Testis (tissue), 2 donors: ENCODE measurements at regions not wholly inside any gene's neighbourhood (a gene's known extent, or its start where the extent isn't known, plus 50 kb on each side); places are given as distances from the start of the nearest gene placed in this dataset.
"Not testable (repeated sequence)": the region's sequence is repeated elsewhere in the genome, so short reads cannot be mapped to it uniquely, and the experiment has no call there.

Experiments
- DNase-seq: peaks from one replicate; pipeline ENCODE4 v3.0.0-alpha.2; 2019
- H3K27ac ChIP-seq, 2 donors: fragments of 200-600 bp; sonication (generic); one replicate each; pipeline ENCODE4 v1.5.1; 2019
- H3K27me3 ChIP-seq: fragments of 200-600 bp; sonication (generic); one replicate; pipeline ENCODE4 v1.5.1; 2019
- H3K36me3 ChIP-seq: fragments of 200-600 bp; sonication (generic); one replicate; pipeline ENCODE4 v1.5.1; 2017; ENCODE audit warnings: low read depth; ENCODE audit errors: missing control alignments
- H3K4me1 ChIP-seq: fragments of 200-600 bp; sonication (generic); one replicate; pipeline ENCODE4 v1.5.1; 2019
- H3K4me3 ChIP-seq, 2 donors: fragments of 200-600 bp; sonication (generic); one replicate each; pipeline ENCODE4 v1.5.1; 2017 to 2019
- H3K9me3 ChIP-seq: fragments of 200-600 bp; sonication (generic); one replicate; pipeline ENCODE4 v1.5.1; 2017
- CTCF ChIP-seq, 3 experiments: fragments of 450-650 bp in 2 of 3; fragments of 200-600 bp in 1 of 3; sonication (generic) in 1 of 3; IDR thresholded peaks; one replicate each; pipeline ENCODE4 v1.5.1; 2016 to 2019; ENCODE audit warnings: antibody characterized with exemption in 3 of 3, mild to moderate bottlenecking in 2 of 3, moderate library complexity in 1 of 3
- POLR2A ChIP-seq: fragments of 450-650 bp; IDR thresholded peaks from one replicate; pipeline ENCODE4 v1.6.1; 2017; ENCODE audit warnings: antibody characterized with exemption, mild to moderate bottlenecking, moderate library complexity
- WGBS, 2 donors: methylation state at CpG; one replicate each; pipeline ENCODE4 v1.1.5; 2018; 5-methylcytosine and 5-hydroxymethylcytosine counted together
- intact Hi-C: fragments of 100-400 bp; cut with DNase I; formaldehyde crosslinking; loops from one replicate; pipeline ENCODE4 v1.15.1; 2023; ENCODE audit warnings: low total_unique reads

GRCh38 chr4:77449171-77449570 is 156.4 kb upstream of the CXCL13 start:
- H3K4me1 ChIP-seq, result no peaks in the 10 kb centered on the region
- no peak overlapping the region for H3K27ac ChIP-seq
- H3K36me3 ChIP-seq, result no peaks in the 10 kb centered on the region
- no peak overlapping the region for H3K4me3 ChIP-seq
- 63 to 79% methylated on average over 2 of the region's 2 CpGs for WGBS, 2 donors
- no peaks in the 10 kb centered on the region for H3K9me3 ChIP-seq
- DNase-seq, result no peak
- H3K27me3 ChIP-seq, result no peaks in the 10 kb centered on the region
- intact Hi-C loops, result no loop called here
- TF ChIP-seq POLR2A (no peak), CTCF (IDR thresholded peaks at IDR 0.05) (no peak)

GRCh38 chr4:77450006-77450405 is 155.6 kb upstream of the CXCL13 start:
- 49 to 59% methylated on average over 4 of the region's 4 CpGs for WGBS, 2 donors
- no peak for DNase-seq
- Histone ChIP-seq H3K4me3 (no peak overlapping the region), H3K9me3 (no peaks in the 10 kb centered on the region), H3K36me3 (no peaks in the 10 kb centered on the region), H3K4me1 (no peaks in the 10 kb centered on the region), H3K27ac (no peak overlapping the region), H3K27me3 (no peaks in the 10 kb centered on the region)
- no peak for TF ChIP-seq CTCF (IDR thresholded peaks at IDR 0.05)
- no peak for TF ChIP-seq POLR2A
- intact Hi-C loops, result no loop called here

GRCh38 chr4:77451530-77451929 is 154.1 kb upstream of the CXCL13 start:
- no peaks in the 10 kb centered on the region for H3K36me3 ChIP-seq
- no peak overlapping the region for H3K27ac ChIP-seq
- no peak for DNase-seq
- H3K4me3 ChIP-seq, result no peak overlapping the region
- 56 to 69% methylated on average over 1 of the region's 1 CpG for WGBS, 2 donors
- TF ChIP-seq CTCF (IDR thresholded peaks at IDR 0.05) (no peak), POLR2A (no peak)
- H3K27me3 ChIP-seq, result no peaks in the 10 kb centered on the region
- intact Hi-C loops, result no loop called here
- no peaks in the 10 kb centered on the region for H3K9me3 ChIP-seq
- no peaks in the 10 kb centered on the region for H3K4me1 ChIP-seq

DNA sequence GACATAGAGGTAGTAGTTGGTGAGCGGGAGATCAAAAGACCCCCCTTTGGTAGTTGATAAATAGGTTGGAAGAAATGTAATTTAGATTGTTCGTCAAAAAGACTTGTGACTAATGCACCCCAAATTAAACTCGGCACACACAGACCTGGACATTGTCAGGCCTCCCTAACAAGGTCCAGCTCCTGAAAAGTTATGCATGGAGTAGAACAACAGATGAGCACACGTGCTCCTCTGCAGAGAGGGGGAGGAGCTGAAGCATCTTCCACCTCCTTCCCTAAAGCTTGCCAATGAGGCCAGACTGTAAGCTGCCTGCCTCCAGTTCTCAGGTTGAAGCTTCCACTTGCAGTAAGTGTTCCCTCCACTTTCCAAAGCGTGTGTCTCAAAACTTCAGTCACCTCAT is 153.5 kb upstream of the CXCL13 start:
- H3K4me3 ChIP-seq, H3K36me3 ChIP-seq, intact Hi-C loops, H3K9me3 ChIP-seq, H3K4me1 ChIP-seq, H3K27ac ChIP-seq, DNase-seq, H3K27me3 ChIP-seq: not testable (repeated sequence)
- WGBS, 2 donors, result 66 to 83% methylated on average over 4 to 5 of the region's 5 CpGs

GRCh38 chr4:77453911-77454310 is 151.7 kb upstream of the CXCL13 start:
- Histone ChIP-seq H3K4me3 (no peak overlapping the region), H3K27me3 (no peaks in the 10 kb centered on the region), H3K4me1 (no peaks in the 10 kb centered on the region), H3K36me3 (no peaks in the 10 kb centered on the region), H3K27ac (no peak overlapping the region), H3K9me3 (no peaks in the 10 kb centered on the region)
- 48 to 63% methylated on average over 1 of the region's 1 CpG for WGBS, 2 donors
- TF ChIP-seq POLR2A, result no peak
- no peak for TF ChIP-seq CTCF (IDR thresholded peaks at IDR 0.05)
- DNase-seq, result no peak
- intact Hi-C loops, result no loop called here
